ENCODE measurements at regions not wholly inside any gene's neighbourhood (a gene's known extent, or its start where the extent isn't known, plus 50 kb on each side); places are given as distances from the start of the nearest gene placed in this dataset.
"Not testable (repeated sequence)": the region's sequence is repeated elsewhere in the genome, so short reads cannot be mapped to it uniquely, and the experiment has no call there.

DNA sequence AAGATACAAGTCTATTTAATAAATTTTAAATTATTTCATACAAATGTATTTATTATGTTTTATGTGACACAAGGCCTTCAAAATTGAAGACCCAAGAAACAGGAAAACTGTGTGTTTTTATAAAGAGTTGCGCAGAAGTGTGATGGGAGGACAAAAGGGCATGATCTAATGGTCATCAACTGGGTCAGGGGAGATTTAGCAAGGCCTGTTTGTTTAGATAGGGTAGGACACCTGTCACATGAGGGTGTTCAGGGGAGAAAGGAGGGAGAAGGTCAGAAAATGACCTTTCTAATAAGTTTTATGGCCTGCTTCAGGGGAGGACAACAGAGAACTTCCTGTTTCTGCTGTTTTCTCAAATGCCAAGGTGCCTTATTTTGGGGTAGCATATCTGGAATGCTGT lies 528.8 kb downstream of the STK39 start:
- H3K4me1 Mint-ChIP-seq: no peaks in the 10 kb centered on the region
- Histone ChIP-seq H2AFZ (ENCODE audit: insufficient read depth, low read depth, low read length, poor library complexity, severe bottlenecking) (no peak overlapping the region), H3K4me3 (ENCODE audit: control extremely low read depth in 1 of 5, extremely low read depth in 1 of 5, insufficient read depth in 1 of 5, low read depth in 2 of 5, low read length in 4 of 5) (no peak overlapping the region), H3K9ac (ENCODE audit: low read length) (no peak overlapping the region), H3K4me1 (ENCODE audit: control insufficient read depth in 2 of 2, insufficient read depth in 2 of 2, low read length in 2 of 2) (no peaks in the 10 kb centered on the region), H3K36me3 (replicated peaks in 1 of 2; ENCODE audit: control extremely low read depth in 1 of 2, control insufficient read depth in 1 of 2, extremely low read depth in 1 of 2, insufficient read depth in 2 of 2, low read length in 1 of 2) (no peaks in the 10 kb centered on the region), H3K9me3 (ENCODE audit: control extremely low read depth in 1 of 3, control insufficient read depth in 2 of 3, insufficient read depth in 1 of 3, low read length in 2 of 3) (no peaks in the 10 kb centered on the region), H3K27me3 (replicated peaks in 1 of 4; ENCODE audit: control extremely low read depth in 1 of 4, control insufficient read depth in 3 of 4, insufficient read depth in 4 of 4, low read length in 3 of 4) (no peaks in the 10 kb centered on the region), H4K20me1 (ENCODE audit: control insufficient read depth, insufficient read depth, low read length, poor library complexity, severe bottlenecking) (no peaks in the 10 kb centered on the region), H3K4me2 (replicated peaks; ENCODE audit: low read depth, low read length, poor library complexity, severe bottlenecking) (no peak overlapping the region), H3K27ac (ENCODE audit: low read length in 2 of 2) (no peak overlapping the region), H3K79me2 (ENCODE audit: control insufficient read depth, insufficient read depth, low read length) (no peaks in the 10 kb centered on the region)
- ChIA-PET POLR2A (no interaction called here), CTCF (no interaction called here)
- H3K4me3 Mint-ChIP-seq: no peak overlapping the region
- ATAC-seq (ENCODE audit: low read depth) (no peak), DNase-seq (no peak)
- WGBS (ENCODE audit: insufficient coverage): 82% methylated on average over 1 of the region's 1 CpG
- H3K9me3 Mint-ChIP-seq (ENCODE audit: insufficient read depth): no peaks in the 10 kb centered on the region
- intact Hi-C loops (cut with micrococcal nuclease): no loop called here
- H3K27ac Mint-ChIP-seq: no peak overlapping the region
- H3K27me3 Mint-ChIP-seq: no peaks in the 10 kb centered on the region
- TF ChIP-seq, protein P1, sequence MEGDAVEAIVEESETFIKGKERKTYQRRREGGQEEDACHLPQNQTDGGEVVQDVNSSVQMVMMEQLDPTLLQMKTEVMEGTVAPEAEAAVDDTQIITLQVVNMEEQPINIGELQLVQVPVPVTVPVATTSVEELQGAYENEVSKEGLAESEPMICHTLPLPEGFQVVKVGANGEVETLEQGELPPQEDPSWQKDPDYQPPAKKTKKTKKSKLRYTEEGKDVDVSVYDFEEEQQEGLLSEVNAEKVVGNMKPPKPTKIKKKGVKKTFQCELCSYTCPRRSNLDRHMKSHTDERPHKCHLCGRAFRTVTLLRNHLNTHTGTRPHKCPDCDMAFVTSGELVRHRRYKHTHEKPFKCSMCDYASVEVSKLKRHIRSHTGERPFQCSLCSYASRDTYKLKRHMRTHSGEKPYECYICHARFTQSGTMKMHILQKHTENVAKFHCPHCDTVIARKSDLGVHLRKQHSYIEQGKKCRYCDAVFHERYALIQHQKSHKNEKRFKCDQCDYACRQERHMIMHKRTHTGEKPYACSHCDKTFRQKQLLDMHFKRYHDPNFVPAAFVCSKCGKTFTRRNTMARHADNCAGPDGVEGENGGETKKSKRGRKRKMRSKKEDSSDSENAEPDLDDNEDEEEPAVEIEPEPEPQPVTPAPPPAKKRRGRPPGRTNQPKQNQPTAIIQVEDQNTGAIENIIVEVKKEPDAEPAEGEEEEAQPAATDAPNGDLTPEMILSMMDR (IDR thresholded peaks at IDR 0.05): no peak
- no peak for TF ChIP-seq EZH2 (IDR thresholded peaks at IDR 0.05; ENCODE audit: borderline replicate concordance, insufficient read depth, low read depth, low read length, poor library complexity, severe bottlenecking)

DNA sequence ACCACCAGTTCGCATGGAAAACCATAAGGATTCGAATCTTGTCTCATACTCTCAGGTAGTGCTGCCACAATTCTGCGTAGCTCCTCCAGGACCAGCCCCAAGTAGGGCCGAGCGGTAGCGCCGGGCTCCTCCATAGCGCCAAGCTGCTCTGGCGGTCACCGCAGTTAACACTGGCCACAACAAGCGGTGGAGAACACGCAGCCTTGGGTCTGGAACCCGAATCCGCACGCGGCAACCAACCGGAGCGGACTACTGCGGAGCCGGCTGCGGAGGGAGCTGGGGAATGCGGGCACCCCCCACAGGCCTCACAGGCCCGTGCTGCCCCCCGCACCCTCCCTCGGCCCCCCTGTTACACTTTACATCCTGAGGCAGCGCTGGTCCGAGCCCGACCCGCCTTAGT lies 531.5 kb downstream of the STK39 start:
- CTCF ChIA-PET: no interaction called here
- WGBS (ENCODE audit: insufficient coverage): 87% methylated on average over 20 of the region's 29 CpGs
- Histone ChIP-seq H3K9ac (ENCODE audit: low read length) (no peak overlapping the region), H3K27ac (ENCODE audit: low read length in 2 of 2) (no peak overlapping the region), H3K4me2 (replicated peaks; ENCODE audit: low read depth, low read length, poor library complexity, severe bottlenecking) (no peak overlapping the region), H2AFZ (ENCODE audit: insufficient read depth, low read depth, low read length, poor library complexity, severe bottlenecking) (no peak overlapping the region), H3K9me3 (ENCODE audit: control extremely low read depth in 1 of 3, control insufficient read depth in 2 of 3, insufficient read depth in 1 of 3, low read length in 2 of 3) (no peaks in the 10 kb centered on the region), H3K4me1 (ENCODE audit: control insufficient read depth in 2 of 2, insufficient read depth in 2 of 2, low read length in 2 of 2) (no peaks in the 10 kb centered on the region), H3K79me2 (ENCODE audit: control insufficient read depth, insufficient read depth, low read length) (no peaks in the 10 kb centered on the region), H3K4me3 (ENCODE audit: control extremely low read depth in 1 of 5, extremely low read depth in 1 of 5, insufficient read depth in 1 of 5, low read depth in 2 of 5, low read length in 4 of 5) (no peak overlapping the region), H4K20me1 (ENCODE audit: control insufficient read depth, insufficient read depth, low read length, poor library complexity, severe bottlenecking) (no peaks in the 10 kb centered on the region), H3K27me3 (replicated peaks in 1 of 4; ENCODE audit: control extremely low read depth in 1 of 4, control insufficient read depth in 3 of 4, insufficient read depth in 4 of 4, low read length in 3 of 4) (no peaks in the 10 kb centered on the region), H3K36me3 (replicated peaks in 1 of 2; ENCODE audit: control extremely low read depth in 1 of 2, control insufficient read depth in 1 of 2, extremely low read depth in 1 of 2, insufficient read depth in 2 of 2, low read length in 1 of 2) (no peaks in the 10 kb centered on the region)
- intact Hi-C loops (cut with micrococcal nuclease): no loop called here
- ATAC-seq (ENCODE audit: low read depth): no peak
- no peaks in the 10 kb centered on the region for H3K27me3 Mint-ChIP-seq
- H3K4me3 Mint-ChIP-seq: no peak overlapping the region
- POLR2A ChIA-PET: no interaction called here
- DNase-seq: no peak
- no peaks in the 10 kb centered on the region for H3K9me3 Mint-ChIP-seq (ENCODE audit: insufficient read depth)
- TF ChIP-seq EZH2 (IDR thresholded peaks at IDR 0.05; ENCODE audit: borderline replicate concordance, insufficient read depth, low read depth, low read length, poor library complexity, severe bottlenecking): no peak
- TF ChIP-seq, protein P1 (IDR thresholded peaks at IDR 0.05): no peak
- H3K4me1 Mint-ChIP-seq: no peaks in the 10 kb centered on the region
- H3K27ac Mint-ChIP-seq: no peak overlapping the region

DNA sequence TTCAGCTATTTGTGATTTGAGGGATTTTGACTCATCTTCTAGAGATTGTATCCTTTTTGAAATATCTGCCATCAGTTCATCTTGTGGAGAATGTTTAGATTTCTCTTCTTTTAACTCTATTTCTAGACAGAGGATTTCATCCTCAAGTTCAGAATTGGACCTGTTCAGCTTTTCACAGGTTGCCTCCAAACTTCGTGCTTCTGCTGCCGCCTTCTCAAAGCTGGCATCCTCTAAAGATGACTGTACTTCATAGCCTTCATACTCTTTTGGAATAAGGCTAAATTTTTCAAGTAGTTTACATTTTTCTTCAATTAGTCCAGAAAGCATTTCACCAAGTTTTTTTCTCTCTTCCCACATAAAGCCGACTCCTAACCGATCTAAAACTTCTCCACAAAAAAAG lies 531.9 kb downstream of the STK39 start:
- H3K4me2 ChIP-seq (replicated peaks; ENCODE audit: low read depth, low read length, poor library complexity, severe bottlenecking); H3K4me3 ChIP-seq (ENCODE audit: control extremely low read depth in 1 of 5, extremely low read depth in 1 of 5, insufficient read depth in 1 of 5, low read depth in 2 of 5, low read length in 4 of 5); H3K4me1 ChIP-seq (ENCODE audit: control insufficient read depth in 2 of 2, insufficient read depth in 2 of 2, low read length in 2 of 2); H2AFZ ChIP-seq (ENCODE audit: insufficient read depth, low read depth, low read length, poor library complexity, severe bottlenecking); H3K4me1 Mint-ChIP-seq; H3K79me2 ChIP-seq (ENCODE audit: control insufficient read depth, insufficient read depth, low read length); H3K27me3 Mint-ChIP-seq; intact Hi-C loops (cut with micrococcal nuclease); H4K20me1 ChIP-seq (ENCODE audit: control insufficient read depth, insufficient read depth, low read length, poor library complexity, severe bottlenecking); H3K27ac Mint-ChIP-seq; H3K4me3 Mint-ChIP-seq; ATAC-seq (ENCODE audit: low read depth); H3K27me3 ChIP-seq (replicated peaks in 1 of 4; ENCODE audit: control extremely low read depth in 1 of 4, control insufficient read depth in 3 of 4, insufficient read depth in 4 of 4, low read length in 3 of 4); H3K36me3 ChIP-seq (replicated peaks in 1 of 2; ENCODE audit: control extremely low read depth in 1 of 2, control insufficient read depth in 1 of 2, extremely low read depth in 1 of 2, insufficient read depth in 2 of 2, low read length in 1 of 2); DNase-seq; H3K9ac ChIP-seq (ENCODE audit: low read length); H3K27ac ChIP-seq (ENCODE audit: low read length in 2 of 2); POLR2A ChIA-PET; CTCF ChIA-PET; H3K9me3 Mint-ChIP-seq (ENCODE audit: insufficient read depth); H3K9me3 ChIP-seq (ENCODE audit: control extremely low read depth in 1 of 3, control insufficient read depth in 2 of 3, insufficient read depth in 1 of 3, low read length in 2 of 3): not testable (repeated sequence)
- WGBS (ENCODE audit: insufficient coverage): 86% methylated on average over 2 of the region's 4 CpGs
